ENCODE measurements at regions not wholly inside any gene's neighbourhood (a gene's known extent, or its start where the extent isn't known, plus 50 kb on each side); places are given as distances from the start of the nearest gene placed in this dataset.

- no peak for TF ChIP-seq POLR2A (IDR thresholded peaks at IDR 0.05)
- TF ChIP-seq CTCF (IDR thresholded peaks at IDR 0.05 in 8 of 11, conservative IDR thresholded peaks at IDR 0.05 in 3 of 11) = no peak
- no peak for TF ChIP-seq POLR2AphosphoS5 (IDR thresholded peaks at IDR 0.05)
Measured at GRCh38 chr4:145293658-145294057, 113.3 kb upstream of the OTUD4 start.
